Stimulated activated naive CD4-positive, alpha-beta T cell treated with Interleukin-2 at 50 U/mL for 16 hours (primary cell): ENCODE measurements at regions not wholly inside any gene's neighbourhood (a gene's known extent, or its start where the extent isn't known, plus 50 kb on each side); places are given as distances from the start of the nearest gene placed in this dataset.
A peak's percentile ranks its signal among the peaks of the same experiment; 100 is the strongest.
"Not testable (repeated sequence)": the region's sequence is repeated elsewhere in the genome, so short reads cannot be mapped to it uniquely, and the experiment has no call there.

Experiments
- DNase-seq: peaks from one replicate; lab custom pipeline; 2025; lab: John Stamatoyannopoulos, UW

GRCh38 chr19:41495589-41495988 lies 52.6 kb downstream of the ERICH4 start:
- DNase-seq, result no peak

- DNase-seq, result no peak
These were observed 56.9 kb downstream of the ERICH4 start for GRCh38 chr19:41499899-41500298.

GRCh38 chr19:41500443-41500842 lies 57.5 kb downstream of the ERICH4 start:
- DNase-seq, result no peak

GRCh38 chr19:41501854-41502253 lies 58.9 kb downstream of the ERICH4 start:
- DNase-seq, result no peak

- no peak for DNase-seq
These were observed 62.1 kb downstream of the ERICH4 start for GRCh38 chr19:41505105-41505504.

- no peak for DNase-seq
These were observed 65.5 kb upstream of the CEACAM21 start for GRCh38 chr19:41510484-41510883.

- DNase-seq, result no peak
These were observed 64.3 kb upstream of the CEACAM21 start for GRCh38 chr19:41511628-41512027.

GRCh38 chr19:41515015-41515652 lies 60.8 kb upstream of the CEACAM21 start:
- DNase-seq, result no peak

GRCh38 chr19:41516292-41517171 lies 59.4 kb upstream of the CEACAM21 start:
- DNase-seq, result not testable (repeated sequence)

- no peak for DNase-seq
These were observed 57.8 kb upstream of the CEACAM21 start for GRCh38 chr19:41518141-41518540.

- DNase-seq, result peak; percentile 17
These were observed 54.6 kb upstream of the CEACAM21 start for GRCh38 chr19:41521138-41521930.

- no peak for DNase-seq
These were observed 53.9 kb upstream of the CEACAM21 start for GRCh38 chr19:41521931-41522555.

- no peak for DNase-seq
These were observed 50.0 kb upstream of the CEACAM21 start for GRCh38 chr19:41525989-41526388.
